Neural progenitor cell (in vitro differentiated cells): ENCODE measurements at regions not wholly inside any gene's neighbourhood (a gene's known extent, or its start where the extent isn't known, plus 50 kb on each side); places are given as distances from the start of the nearest gene placed in this dataset.

Source experiments
- DNase-seq: peaks from one replicate; pipeline ENCODE4 v3.0.0-alpha.2; 2016; ENCODE audit warnings: low spot score
- H2AFZ ChIP-seq: fragments of 200-600 bp; sonication (generic); replicated peaks from 2 replicates; pipeline ENCODE4 v1.6.1; 2016; ENCODE audit warnings: antibody characterized with exemption
- H3F3A ChIP-seq: fragments of 200-600 bp; sonication (generic); 2 replicates; pipeline ENCODE4 v1.6.1; 2016; ENCODE audit warnings: antibody characterized with exemption, low read depth
- H3K27ac ChIP-seq: fragments of 200-600 bp; sonication (generic); 2 replicates; pipeline ENCODE4 v1.5.1; 2016; ENCODE audit warnings: mild to moderate bottlenecking
- H3K27me3 ChIP-seq: fragments of 200-600 bp; sonication (generic); 2 replicates; pipeline ENCODE4 v1.6.1; 2016; ENCODE audit warnings: mild to moderate bottlenecking, moderate library complexity
- H3K36me3 ChIP-seq: fragments of 200-600 bp; sonication (generic); 2 replicates; pipeline ENCODE4 v1.5.1; 2016
- H3K4me1 ChIP-seq: fragments of 200-600 bp; sonication (generic); 2 replicates; pipeline ENCODE4 v1.6.1; 2016; ENCODE audit warnings: mixed run types
- H3K4me2 ChIP-seq: fragments of 200-600 bp; sonication (generic); 2 replicates; pipeline ENCODE4 v1.6.1; 2016
- H3K4me3 ChIP-seq: fragments of 200-600 bp; sonication (generic); 2 replicates; pipeline ENCODE4 v1.5.1; 2016
- H3K79me2 ChIP-seq: fragments of 200-600 bp; sonication (generic); 2 replicates; pipeline ENCODE4 v1.6.1; 2016; ENCODE audit warnings: low read depth
- H3K9ac ChIP-seq: fragments of 200-600 bp; sonication (generic); 2 replicates; pipeline ENCODE4 v1.6.1; 2016
- H3K9me3 ChIP-seq: fragments of 200-600 bp; sonication (generic); 2 replicates; pipeline ENCODE4 v1.5.1; 2016; ENCODE audit warnings: low read depth
- H4K20me1 ChIP-seq: fragments of 200-600 bp; sonication (generic); 2 replicates; pipeline ENCODE4 v1.6.1; 2016; ENCODE audit warnings: low read depth
- H3K27ac Mint-ChIP-seq: 3 replicates; pipeline ENCODE4 v1.8.0; 2021; ENCODE audit warnings: mixed read lengths
- H3K27me3 Mint-ChIP-seq: 2 replicates; pipeline ENCODE4 v1.8.0; 2022; ENCODE audit warnings: low read depth, mild to moderate bottlenecking, inconsistent platforms, moderate library complexity, mixed read lengths; ENCODE audit not compliant: insufficient read depth
- H3K36me3 Mint-ChIP-seq: 3 replicates; pipeline ENCODE4 v1.8.0; 2021; ENCODE audit warnings: mixed read lengths
- H3K4me1 Mint-ChIP-seq: 3 replicates; pipeline ENCODE4 v1.8.0; 2021; ENCODE audit warnings: mixed read lengths
- H3K4me3 Mint-ChIP-seq: 3 replicates; pipeline ENCODE4 v1.8.0; 2021; ENCODE audit warnings: mild to moderate bottlenecking, moderate library complexity, mixed read lengths
- H3K9me3 Mint-ChIP-seq: 3 replicates; pipeline ENCODE4 v1.8.0; 2020; ENCODE audit warnings: mixed read lengths
- CTCF ChIP-seq: fragments of 200-600 bp; sonication (generic); IDR thresholded peaks from 2 replicates; pipeline ENCODE4 v1.5.1; 2017; ENCODE audit warnings: antibody characterized with exemption, mild to moderate bottlenecking
- EZH2 ChIP-seq: fragments of 200-600 bp; sonication (generic); IDR thresholded peaks from 2 replicates; pipeline ENCODE4 v1.6.1; 2017; ENCODE audit warnings: antibody characterized with exemption, mild to moderate bottlenecking, moderate library complexity
- EZH2phosphoT487 ChIP-seq: fragments of 200-600 bp; sonication (generic); IDR thresholded peaks from 2 replicates; pipeline ENCODE4 v1.6.1; 2017; ENCODE audit warnings: antibody characterized with exemption

DNA sequence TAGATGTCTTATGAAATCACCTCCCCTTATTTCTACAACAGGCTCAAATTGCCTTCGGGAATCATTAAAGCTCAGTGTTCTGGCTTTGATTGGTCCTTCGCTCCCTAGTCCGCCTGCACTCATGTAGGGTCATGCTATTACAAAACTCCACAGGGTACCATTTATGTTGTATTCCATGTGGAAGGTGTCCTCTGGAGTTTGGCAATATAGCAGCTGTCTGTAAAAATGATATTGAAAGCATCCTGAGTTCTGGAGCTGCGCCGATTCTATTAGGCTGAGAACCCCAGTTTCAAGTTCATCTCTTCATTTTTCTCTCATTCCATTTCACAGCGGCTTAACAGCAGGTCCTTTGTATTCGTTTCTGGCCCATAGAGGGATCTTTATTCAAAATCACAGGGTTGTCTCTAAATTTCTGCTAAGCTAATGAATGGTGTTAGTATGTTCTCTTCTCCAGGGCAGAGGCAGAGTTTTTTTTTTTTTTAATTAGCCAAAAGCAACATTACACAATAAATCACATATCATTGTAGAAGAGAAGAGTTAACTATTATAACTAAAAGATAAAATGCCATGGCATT, 71.9 kb upstream of the TEKT1 start:
- Histone ChIP-seq H3K9ac (no peak overlapping the region), H3K79me2 (no peaks in the 10 kb centered on the region), H3K9me3 (no peaks in the 10 kb centered on the region), H4K20me1 (no peaks in the 10 kb centered on the region), H3K4me1 (no peaks in the 10 kb centered on the region), H3K4me2 (no peak overlapping the region), H3K27ac (no peak overlapping the region), H3K4me3 (no peak overlapping the region), H3K36me3 (no peaks in the 10 kb centered on the region), H3K27me3 (no peaks in the 10 kb centered on the region), H2AFZ (no peak overlapping the region), H3F3A (no peaks in the 10 kb centered on the region)
- Mint-ChIP-seq H3K4me3 (no peak overlapping the region), H3K9me3 (no peaks in the 10 kb centered on the region), H3K36me3 (no peaks in the 10 kb centered on the region), H3K4me1 (peaks cover 5% of the 10 kb centered on the region), H3K27ac (no peak overlapping the region), H3K27me3 (peaks cover 2% of the 10 kb centered on the region)
- TF ChIP-seq EZH2phosphoT487: no peak
- no peak for DNase-seq

DNA sequence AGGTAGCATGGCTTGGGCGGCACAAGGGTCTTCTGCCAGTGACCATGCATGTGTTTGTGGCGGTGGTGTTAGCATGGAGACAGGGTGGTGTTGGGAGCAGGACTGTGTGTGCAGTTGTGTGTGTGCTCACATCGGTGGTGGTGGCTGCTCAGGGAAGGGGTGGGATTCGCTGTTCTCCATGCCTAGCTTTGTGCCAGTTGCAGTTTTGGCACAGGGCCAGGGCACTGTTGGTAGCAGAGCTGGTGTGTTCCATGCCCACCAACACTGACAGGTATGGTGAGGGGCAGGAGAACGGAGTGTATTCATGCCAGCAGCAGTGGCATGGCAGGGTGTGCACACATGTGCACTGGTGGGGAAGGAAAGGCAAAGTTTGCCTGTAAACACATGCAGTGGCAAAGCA, 77.3 kb upstream of the TEKT1 start:
- Histone ChIP-seq H3F3A (no peaks in the 10 kb centered on the region), H3K27me3 (peaks cover 23% of the 10 kb centered on the region), H3K9ac (no peak overlapping the region), H3K9me3 (no peaks in the 10 kb centered on the region), H4K20me1 (no peaks in the 10 kb centered on the region), H2AFZ (no peak overlapping the region), H3K4me1 (no peaks in the 10 kb centered on the region), H3K27ac (no peak overlapping the region), H3K79me2 (no peaks in the 10 kb centered on the region), H3K4me2 (no peak overlapping the region), H3K36me3 (no peaks in the 10 kb centered on the region), H3K4me3 (no peak overlapping the region)
- Mint-ChIP-seq H3K4me1 (no peaks in the 10 kb centered on the region), H3K4me3 (no peak overlapping the region), H3K27ac (no peak overlapping the region), H3K9me3 (no peaks in the 10 kb centered on the region), H3K27me3 (peaks cover 6% of the 10 kb centered on the region), H3K36me3 (no peaks in the 10 kb centered on the region)
- no peak for DNase-seq
- no peak for TF ChIP-seq EZH2
- TF ChIP-seq CTCF: no peak
- TF ChIP-seq EZH2phosphoT487: no peak

DNA sequence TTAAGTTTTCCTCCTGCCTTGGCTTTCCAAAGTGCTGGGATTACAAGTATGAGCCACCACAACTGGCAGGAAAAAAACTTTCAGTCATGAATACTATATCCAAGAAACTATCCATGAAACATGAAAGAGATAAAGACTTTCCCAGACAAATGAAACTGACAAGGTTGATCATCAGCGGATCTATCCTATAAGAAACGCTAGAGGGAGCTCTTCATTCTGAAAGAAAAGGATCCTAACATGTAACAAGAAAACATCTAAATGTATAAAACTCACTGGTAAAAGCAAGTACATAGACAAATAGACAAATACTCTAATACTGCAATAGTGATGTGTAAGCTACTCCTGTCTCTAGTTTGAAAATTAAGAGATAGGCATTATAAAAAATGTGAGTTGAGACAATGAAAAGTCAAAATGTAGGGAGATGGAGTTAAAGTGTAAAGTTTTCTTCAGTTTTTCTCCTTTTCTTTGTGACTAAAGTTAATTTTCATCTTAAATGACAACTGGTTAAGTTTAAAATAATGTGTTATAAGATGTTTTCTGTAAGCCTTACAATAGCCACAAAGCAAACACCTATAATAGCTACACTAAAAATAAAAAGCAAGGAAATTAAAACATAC, 79.6 kb upstream of the TEKT1 start:
- H3K4me2 ChIP-seq: no peak overlapping the region
- peaks cover 6% of the 10 kb centered on the region for H3K27me3 Mint-ChIP-seq
- no peaks in the 10 kb centered on the region for H3K4me1 Mint-ChIP-seq
- H3F3A ChIP-seq: no peaks in the 10 kb centered on the region
- no peak overlapping the region for H3K4me3 Mint-ChIP-seq
- H3K9me3 ChIP-seq: no peaks in the 10 kb centered on the region
- H3K4me3 ChIP-seq: no peak overlapping the region
- peaks cover 45% of the 10 kb centered on the region for H3K27me3 ChIP-seq
- H3K27ac ChIP-seq: no peak overlapping the region
- no peak overlapping the region for H3K9ac ChIP-seq
- no peaks in the 10 kb centered on the region for H4K20me1 ChIP-seq
- no peaks in the 10 kb centered on the region for H3K79me2 ChIP-seq
- no peaks in the 10 kb centered on the region for H3K36me3 ChIP-seq
- DNase-seq: peak; percentile 62
- H3K9me3 Mint-ChIP-seq: no peaks in the 10 kb centered on the region
- H3K27ac Mint-ChIP-seq: no peak overlapping the region
- H3K36me3 Mint-ChIP-seq: no peaks in the 10 kb centered on the region
- H3K4me1 ChIP-seq: no peaks in the 10 kb centered on the region
- H2AFZ ChIP-seq: no peak overlapping the region
- TF ChIP-seq EZH2phosphoT487: no peak
- TF ChIP-seq CTCF: peak; percentile 87
